Fibroblast of mammary gland (primary cell): ENCODE measurements at regions not wholly inside any gene's neighbourhood (a gene's known extent, or its start where the extent isn't known, plus 50 kb on each side); places are given as distances from the start of the nearest gene placed in this dataset.
"Not testable (repeated sequence)": the region's sequence is repeated elsewhere in the genome, so short reads cannot be mapped to it uniquely, and the experiment has no call there.

Experiments used
- DNase-seq: peaks from one replicate; pipeline ENCODE4 v3.0.0-alpha.2; 2010; ENCODE audit warnings: low read depth
- H3K4me3 ChIP-seq: 2 replicates; pipeline ENCODE4 v1.5.1; 2011; ENCODE audit warnings: low read depth, mild to moderate bottlenecking, low read length, moderate library complexity; ENCODE audit not compliant: control insufficient read depth
- TF ChIP-seq, protein P1 (sequence below): conservative IDR thresholded peaks from 2 replicates; pipeline ENCODE4 v1.5.1; 2011; ENCODE audit warnings: low read depth, low read length, inconsistent platforms; ENCODE audit not compliant: control insufficient read depth, insufficient read depth

DNA sequence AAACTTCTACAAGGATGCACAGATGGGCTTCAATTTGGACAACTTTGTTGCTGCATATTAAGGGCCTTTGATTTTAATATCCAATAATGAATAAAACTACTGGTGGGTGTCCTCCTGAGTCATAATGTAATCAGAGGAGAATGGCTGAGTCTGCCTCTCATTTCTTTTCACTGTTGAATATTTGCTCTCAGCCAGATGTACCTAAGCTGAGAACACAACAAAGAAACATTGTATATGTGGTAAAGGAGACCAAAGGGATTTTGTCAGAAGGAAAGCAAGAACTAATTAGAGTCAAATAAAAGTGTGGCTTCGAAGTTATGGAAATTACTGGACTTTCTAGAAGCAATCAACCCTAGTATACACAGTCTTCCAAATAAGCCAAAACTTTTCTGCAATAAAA lies 131.0 kb upstream of the BET1 start:
- TF ChIP-seq, protein P1, sequence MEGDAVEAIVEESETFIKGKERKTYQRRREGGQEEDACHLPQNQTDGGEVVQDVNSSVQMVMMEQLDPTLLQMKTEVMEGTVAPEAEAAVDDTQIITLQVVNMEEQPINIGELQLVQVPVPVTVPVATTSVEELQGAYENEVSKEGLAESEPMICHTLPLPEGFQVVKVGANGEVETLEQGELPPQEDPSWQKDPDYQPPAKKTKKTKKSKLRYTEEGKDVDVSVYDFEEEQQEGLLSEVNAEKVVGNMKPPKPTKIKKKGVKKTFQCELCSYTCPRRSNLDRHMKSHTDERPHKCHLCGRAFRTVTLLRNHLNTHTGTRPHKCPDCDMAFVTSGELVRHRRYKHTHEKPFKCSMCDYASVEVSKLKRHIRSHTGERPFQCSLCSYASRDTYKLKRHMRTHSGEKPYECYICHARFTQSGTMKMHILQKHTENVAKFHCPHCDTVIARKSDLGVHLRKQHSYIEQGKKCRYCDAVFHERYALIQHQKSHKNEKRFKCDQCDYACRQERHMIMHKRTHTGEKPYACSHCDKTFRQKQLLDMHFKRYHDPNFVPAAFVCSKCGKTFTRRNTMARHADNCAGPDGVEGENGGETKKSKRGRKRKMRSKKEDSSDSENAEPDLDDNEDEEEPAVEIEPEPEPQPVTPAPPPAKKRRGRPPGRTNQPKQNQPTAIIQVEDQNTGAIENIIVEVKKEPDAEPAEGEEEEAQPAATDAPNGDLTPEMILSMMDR = no peak
- no peak overlapping the region for H3K4me3 ChIP-seq
- peak; percentile 22 for DNase-seq

- H3K4me3 ChIP-seq = no peak overlapping the region
- DNase-seq = no peak
- TF ChIP-seq, protein P1 = no peak
Measured at GRCh38 chr7:94142281-94142680, 138.1 kb upstream of the BET1 start.

DNA sequence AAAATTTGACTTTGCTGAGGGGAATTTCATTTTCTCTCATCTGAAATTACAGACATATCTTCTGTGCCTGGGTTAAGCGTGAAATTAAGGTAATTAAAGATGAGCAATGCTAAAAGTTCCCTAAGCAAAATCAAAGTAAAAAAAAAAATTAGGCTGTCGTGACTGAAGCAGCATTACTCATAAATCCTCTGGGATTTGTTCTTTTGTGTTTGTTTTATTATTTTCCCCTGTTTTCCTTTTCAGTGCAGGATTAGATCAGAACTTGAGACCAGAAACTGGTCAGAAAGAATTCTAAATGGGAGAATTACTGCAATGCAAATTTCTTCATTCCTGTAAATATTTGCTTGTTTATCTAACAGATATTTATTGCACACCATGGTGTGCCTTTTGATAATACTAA lies 141.4 kb upstream of the BET1 start:
- TF ChIP-seq, protein P1 = no peak
- H3K4me3 ChIP-seq = no peak overlapping the region
- peak; percentile 81 for DNase-seq

GRCh38 chr7:94146408-94146807 lies 142.3 kb upstream of the BET1 start:
- no peak for DNase-seq
- TF ChIP-seq, protein P1 = no peak
- H3K4me3 ChIP-seq = no peak overlapping the region

GRCh38 chr7:94149789-94150545 lies 145.8 kb upstream of the BET1 start:
- DNase-seq = peak; percentile 54
- TF ChIP-seq, protein P1 = no peak
- no peak overlapping the region for H3K4me3 ChIP-seq

- TF ChIP-seq, protein P1 = no peak
- no peak for DNase-seq
Measured at GRCh38 chr7:94154182-94154581, 150.0 kb upstream of the BET1 start.

GRCh38 chr7:94154858-94155257 lies 150.7 kb upstream of the BET1 start:
- TF ChIP-seq, protein P1 = no peak
- no peak for DNase-seq
- no peak overlapping the region for H3K4me3 ChIP-seq

More at GRCh38 chr7:94154182-94154581, 150.0 kb upstream of the BET1 start:
- no peak overlapping the region for H3K4me3 ChIP-seq

GRCh38 chr7:94157659-94158306 lies 153.6 kb upstream of the BET1 start:
- not testable (repeated sequence) for H3K4me3 ChIP-seq
- DNase-seq = peak; percentile 73
